Spleen (tissue), 7 donors: ENCODE measurements at regions not wholly inside any gene's neighbourhood (a gene's known extent, or its start where the extent isn't known, plus 50 kb on each side); places are given as distances from the start of the nearest gene placed in this dataset.

ENCODE experiments used
- CTCF ChIP-seq, 11 experiments: fragments of 200-600 bp in 7 of 11; fragments of 450-650 bp in 4 of 11; sonication (generic) in 4 of 11; IDR thresholded peaks in 8 of 11; conservative IDR thresholded peaks in 3 of 11; 1 replicate in 7 of 11; 2 replicates in 4 of 11; pipeline versions ENCODE4 v1.4.0 to v1.8.0; 2016 to 2021; ENCODE audit warnings: antibody characterized with exemption in 11 of 11, inconsistent platforms in 4 of 11, mild to moderate bottlenecking in 1 of 11
- POLR2A ChIP-seq, 3 donors: fragments of 450-650 bp; IDR thresholded peaks; one replicate each; pipeline ENCODE4 v1.5.1; 2017; ENCODE audit warnings: antibody characterized with exemption in 3 of 3, mild to moderate bottlenecking in 1 of 3
- donor health status: DM: no; HTN: no; CAD: no; lungs with moderate emphysema.
- donor health status: DM: no; HTN: no; CAD: no.
- donor health status: DM: no; HTN: no; CAD: no.

GRCh38 chr9:2378266-2378665 lies 243.3 kb upstream of the VLDLR start:
- TF ChIP-seq CTCF (IDR thresholded peaks at IDR 0.05 in 8 of 11, conservative IDR thresholded peaks at IDR 0.05 in 3 of 11) (no peak), POLR2A (IDR thresholded peaks at IDR 0.05) (no peak)
